ENCODE measurements at regions not wholly inside any gene's neighbourhood (a gene's known extent, or its start where the extent isn't known, plus 50 kb on each side); places are given as distances from the start of the nearest gene placed in this dataset.
"Not testable (repeated sequence)": the region's sequence is repeated elsewhere in the genome, so short reads cannot be mapped to it uniquely, and the experiment has no call there.

GRCh38 chr12:33323823-33324222, 115.8 kb downstream of the SYT10 start:
- DNase-seq, result no peak

GRCh38 chr12:33322519-33322918, 117.1 kb downstream of the SYT10 start:
- DNase-seq, result no peak

GRCh38 chr12:33317746-33318145, 121.9 kb downstream of the SYT10 start:
- no peak for DNase-seq

- DNase-seq, result no peak
These were observed 125.4 kb downstream of the SYT10 start for GRCh38 chr12:33314223-33314622.

- no peak for DNase-seq
These were observed 126.1 kb downstream of the SYT10 start for GRCh38 chr12:33313476-33313875.

GRCh38 chr12:33310471-33310870, 129.1 kb downstream of the SYT10 start:
- DNase-seq, result no peak

- no peak for DNase-seq
These were observed 135.4 kb downstream of the SYT10 start for GRCh38 chr12:33304176-33304575.

- DNase-seq, result no peak
These were observed 143.1 kb downstream of the SYT10 start for GRCh38 chr12:33296529-33296928.

GRCh38 chr12:33290703-33291102, 148.9 kb downstream of the SYT10 start:
- no peak for DNase-seq

- DNase-seq, result no peak
These were observed 156.6 kb downstream of the SYT10 start for GRCh38 chr12:33283054-33283453.

- DNase-seq, result no peak
These were observed 162.2 kb downstream of the SYT10 start for GRCh38 chr12:33277376-33277775.

- no peak for DNase-seq
These were observed 172.0 kb downstream of the SYT10 start for GRCh38 chr12:33267641-33268040.

GRCh38 chr12:33265900-33266299, 173.7 kb downstream of the SYT10 start:
- no peak for DNase-seq

GRCh38 chr12:33265033-33265731, 174.4 kb downstream of the SYT10 start:
- no peak for DNase-seq

- no peak for DNase-seq
These were observed 186.4 kb downstream of the SYT10 start for GRCh38 chr12:33253178-33253577.

- no peak for DNase-seq
These were observed 188.1 kb downstream of the SYT10 start for GRCh38 chr12:33251548-33251947.

- no peak for DNase-seq
These were observed 191.3 kb downstream of the SYT10 start for GRCh38 chr12:33248364-33248763.

GRCh38 chr12:33247625-33248024, 192.0 kb downstream of the SYT10 start:
- DNase-seq, result no peak

- DNase-seq, result no peak
These were observed 194.2 kb downstream of the SYT10 start for GRCh38 chr12:33245434-33245833.

GRCh38 chr12:33226671-33227070, 212.9 kb downstream of the SYT10 start:
- no peak for DNase-seq

GRCh38 chr12:33223956-33224355, 215.7 kb downstream of the SYT10 start:
- no peak for DNase-seq

- no peak for DNase-seq
These were observed 217.3 kb downstream of the SYT10 start for GRCh38 chr12:33222357-33222756.

- no peak for DNase-seq
These were observed 233.6 kb downstream of the SYT10 start for GRCh38 chr12:33205981-33206380.

GRCh38 chr12:33194389-33194788, 245.2 kb downstream of the SYT10 start:
- not testable (repeated sequence) for DNase-seq

- DNase-seq, result no peak
These were observed 247.4 kb downstream of the SYT10 start for GRCh38 chr12:33192226-33192625.

Data from kidney glomerular epithelial cell (primary cell).